Parathyroid adenoma (tissue), 2 donors: ENCODE measurements at regions not wholly inside any gene's neighbourhood (a gene's known extent, or its start where the extent isn't known, plus 50 kb on each side); places are given as distances from the start of the nearest gene placed in this dataset.

ENCODE experiments used
- H2AFZ ChIP-seq: fragments of 300-600 bp; sonication (generic); one replicate; pipeline ENCODE4 v1.7.0; 2017; ENCODE audit warnings: antibody characterized with exemption, mild to moderate bottlenecking
- H3K27ac ChIP-seq: fragments of 300-600 bp; sonication (generic); one replicate; pipeline ENCODE4 v1.7.0; 2017
- H3K27me3 ChIP-seq: fragments of 300-600 bp; sonication (generic); one replicate; pipeline ENCODE4 v1.7.0; 2017; ENCODE audit warnings: low read length; ENCODE audit not compliant: control insufficient read depth, insufficient read depth
- H3K36me3 ChIP-seq: fragments of 300-600 bp; sonication (generic); one replicate; pipeline ENCODE4 v1.7.0; 2017; ENCODE audit warnings: low read length; ENCODE audit not compliant: control insufficient read depth, insufficient read depth
- H3K4me1 ChIP-seq: fragments of 300-600 bp; sonication (generic); one replicate; pipeline ENCODE4 v1.7.0; 2017; ENCODE audit warnings: control low read depth
- H3K4me2 ChIP-seq: fragments of 300-600 bp; sonication (generic); one replicate; pipeline ENCODE4 v1.7.0; 2017; ENCODE audit warnings: low read length
- H3K4me3 ChIP-seq: fragments of 300-600 bp; sonication (generic); one replicate; pipeline ENCODE4 v1.7.0; 2017; ENCODE audit warnings: low read depth, low read length
- H3K79me2 ChIP-seq: fragments of 300-600 bp; sonication (generic); one replicate; pipeline ENCODE4 v1.7.0; 2017; ENCODE audit warnings: control low read depth
- H3K9ac ChIP-seq: fragments of 300-600 bp; sonication (generic); one replicate; pipeline ENCODE4 v1.7.0; 2017; ENCODE audit warnings: mild to moderate bottlenecking
- H3K9me3 ChIP-seq: fragments of 300-600 bp; sonication (generic); one replicate; pipeline ENCODE4 v1.7.0; 2017; ENCODE audit warnings: low read length; ENCODE audit not compliant: control insufficient read depth
- TF ChIP-seq, protein P1 (sequence below): fragments of 300-600 bp; sonication (generic); IDR thresholded peaks from one replicate; pipeline ENCODE4 v1.7.0; 2017; ENCODE audit warnings: antibody characterized with exemption, mild to moderate bottlenecking
- donor health status: primary hyperparathyroidism.

DNA sequence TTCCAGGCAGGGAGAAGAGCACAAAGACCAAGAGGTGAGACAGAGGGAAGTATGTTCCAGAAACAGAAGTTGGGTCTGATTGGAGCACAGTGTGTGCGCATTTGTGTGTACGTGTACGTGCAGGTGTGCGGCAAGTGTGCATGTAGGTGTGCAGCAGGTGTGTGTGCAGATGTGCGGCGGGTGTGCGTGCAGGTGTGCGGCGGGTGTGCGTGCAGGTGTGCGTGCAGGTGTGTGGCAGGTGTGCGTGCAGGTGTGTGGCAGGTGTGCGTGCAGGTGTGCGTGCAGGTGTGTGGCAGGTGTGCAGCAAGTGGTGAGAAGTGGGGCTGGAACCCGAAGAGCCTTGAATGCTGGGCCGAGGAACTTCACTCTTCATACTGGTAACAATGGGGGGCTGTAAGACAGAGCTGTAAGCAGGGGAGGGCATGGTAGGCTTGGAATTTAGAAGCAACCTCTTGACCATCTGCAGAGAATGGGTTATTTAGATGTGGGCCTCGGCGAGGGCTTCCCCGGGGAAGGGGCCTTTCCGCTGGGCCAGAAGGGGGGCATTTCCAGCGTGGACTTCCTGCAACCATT lies 118.0 kb upstream of the WNT4 start:
- H3K4me2 ChIP-seq = no peak overlapping the region
- H3K4me3 ChIP-seq = no peak overlapping the region
- TF ChIP-seq, protein P1, sequence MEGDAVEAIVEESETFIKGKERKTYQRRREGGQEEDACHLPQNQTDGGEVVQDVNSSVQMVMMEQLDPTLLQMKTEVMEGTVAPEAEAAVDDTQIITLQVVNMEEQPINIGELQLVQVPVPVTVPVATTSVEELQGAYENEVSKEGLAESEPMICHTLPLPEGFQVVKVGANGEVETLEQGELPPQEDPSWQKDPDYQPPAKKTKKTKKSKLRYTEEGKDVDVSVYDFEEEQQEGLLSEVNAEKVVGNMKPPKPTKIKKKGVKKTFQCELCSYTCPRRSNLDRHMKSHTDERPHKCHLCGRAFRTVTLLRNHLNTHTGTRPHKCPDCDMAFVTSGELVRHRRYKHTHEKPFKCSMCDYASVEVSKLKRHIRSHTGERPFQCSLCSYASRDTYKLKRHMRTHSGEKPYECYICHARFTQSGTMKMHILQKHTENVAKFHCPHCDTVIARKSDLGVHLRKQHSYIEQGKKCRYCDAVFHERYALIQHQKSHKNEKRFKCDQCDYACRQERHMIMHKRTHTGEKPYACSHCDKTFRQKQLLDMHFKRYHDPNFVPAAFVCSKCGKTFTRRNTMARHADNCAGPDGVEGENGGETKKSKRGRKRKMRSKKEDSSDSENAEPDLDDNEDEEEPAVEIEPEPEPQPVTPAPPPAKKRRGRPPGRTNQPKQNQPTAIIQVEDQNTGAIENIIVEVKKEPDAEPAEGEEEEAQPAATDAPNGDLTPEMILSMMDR = no peak
- H3K4me1 ChIP-seq = no peaks in the 10 kb centered on the region
- H3K9me3 ChIP-seq = no peaks in the 10 kb centered on the region
- H3K27ac ChIP-seq = no peak overlapping the region
- no peaks in the 10 kb centered on the region for H3K36me3 ChIP-seq
- H3K79me2 ChIP-seq = no peaks in the 10 kb centered on the region
- H2AFZ ChIP-seq = no peak overlapping the region
- H3K27me3 ChIP-seq = no peaks in the 10 kb centered on the region
- no peak overlapping the region for H3K9ac ChIP-seq

DNA sequence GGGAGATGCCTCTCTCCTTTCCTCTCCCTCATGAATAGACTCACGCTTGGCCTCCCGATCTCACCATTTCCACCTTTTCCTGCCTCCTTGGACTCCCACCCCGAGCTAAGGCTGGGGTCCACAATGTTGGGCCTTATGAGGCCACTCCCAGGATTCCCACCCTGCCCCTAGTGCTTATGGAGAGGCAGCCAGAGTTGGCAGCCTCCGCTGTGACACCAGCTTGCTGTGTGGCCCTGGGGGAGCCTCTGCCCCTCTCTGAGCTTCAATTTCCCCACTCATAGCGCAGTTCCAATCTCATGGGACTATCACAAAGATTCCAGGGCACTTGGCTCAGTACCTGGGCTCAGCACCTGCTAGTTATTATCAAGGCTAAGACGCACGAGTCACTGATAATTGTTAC lies 118.7 kb upstream of the WNT4 start:
- H3K4me1 ChIP-seq = no peaks in the 10 kb centered on the region
- no peak overlapping the region for H3K9ac ChIP-seq
- no peaks in the 10 kb centered on the region for H3K79me2 ChIP-seq
- no peak overlapping the region for H2AFZ ChIP-seq
- H3K9me3 ChIP-seq = no peaks in the 10 kb centered on the region
- H3K27ac ChIP-seq = no peak overlapping the region
- no peak overlapping the region for H3K4me2 ChIP-seq
- H3K36me3 ChIP-seq = no peaks in the 10 kb centered on the region
- H3K4me3 ChIP-seq = no peak overlapping the region
- H3K27me3 ChIP-seq = no peaks in the 10 kb centered on the region
- TF ChIP-seq, protein P1 = no peak

DNA sequence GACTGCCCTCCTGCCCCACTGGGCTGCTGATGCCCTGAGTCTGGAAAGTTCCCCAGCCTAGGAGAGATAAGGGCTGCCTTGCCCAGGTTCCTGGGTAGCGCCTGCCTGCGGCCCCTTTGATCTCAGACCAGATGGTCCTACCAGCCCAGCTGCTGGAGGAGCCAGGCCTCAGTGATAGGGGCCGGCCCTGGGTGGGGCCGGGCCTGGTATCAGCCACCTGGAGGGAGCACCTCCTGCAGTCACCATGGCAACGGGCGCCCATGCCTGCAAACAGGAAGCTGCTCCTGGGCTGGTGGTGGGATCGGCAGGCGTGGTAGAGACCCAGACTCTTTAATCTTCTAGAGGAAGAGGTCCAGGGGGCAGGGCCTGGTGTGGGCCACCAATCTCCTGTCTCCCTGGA lies 119.7 kb upstream of the WNT4 start:
- no peaks in the 10 kb centered on the region for H3K79me2 ChIP-seq
- H2AFZ ChIP-seq = no peak overlapping the region
- no peaks in the 10 kb centered on the region for H3K36me3 ChIP-seq
- TF ChIP-seq, protein P1 = no peak
- H3K4me3 ChIP-seq = no peak overlapping the region
- H3K9me3 ChIP-seq = no peaks in the 10 kb centered on the region
- H3K4me1 ChIP-seq = no peaks in the 10 kb centered on the region
- no peak overlapping the region for H3K4me2 ChIP-seq
- no peaks in the 10 kb centered on the region for H3K27me3 ChIP-seq
- H3K27ac ChIP-seq = no peak overlapping the region
- no peak overlapping the region for H3K9ac ChIP-seq

DNA sequence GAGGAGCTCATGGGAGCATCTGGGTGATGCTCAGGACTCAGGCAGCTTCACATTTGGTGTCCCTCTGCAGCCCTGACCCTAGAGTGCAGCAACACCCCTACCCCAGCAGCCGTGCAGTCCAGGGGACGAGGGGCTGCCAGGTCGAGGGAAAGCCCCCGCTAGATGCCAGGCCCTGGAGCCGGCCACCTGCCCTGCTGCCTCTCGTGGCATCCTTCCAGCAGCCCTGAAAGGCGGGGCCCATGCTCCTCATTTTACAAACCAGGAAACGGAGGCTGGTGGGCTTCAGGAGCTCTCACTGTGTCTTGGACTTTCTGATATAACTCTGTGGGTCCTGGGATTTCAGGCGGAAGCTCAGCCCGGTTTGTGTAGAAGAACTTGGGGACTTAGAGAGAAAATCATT lies 120.5 kb upstream of the WNT4 start:
- H3K27ac ChIP-seq = no peak overlapping the region
- no peak overlapping the region for H3K4me2 ChIP-seq
- TF ChIP-seq, protein P1 = no peak
- H3K9ac ChIP-seq = no peak overlapping the region
- no peak overlapping the region for H3K4me3 ChIP-seq
- no peaks in the 10 kb centered on the region for H3K36me3 ChIP-seq
- H3K4me1 ChIP-seq = no peaks in the 10 kb centered on the region
- no peaks in the 10 kb centered on the region for H3K9me3 ChIP-seq
- no peaks in the 10 kb centered on the region for H3K79me2 ChIP-seq
- H3K27me3 ChIP-seq = no peaks in the 10 kb centered on the region
- no peak overlapping the region for H2AFZ ChIP-seq
